ENCODE measurements at regions not wholly inside any gene's neighbourhood (a gene's known extent, or its start where the extent isn't known, plus 50 kb on each side); places are given as distances from the start of the nearest gene placed in this dataset.

GRCh38 chrX:79559290-79559689, 192.2 kb upstream of the ITM2A start:
- H3K4me3 ChIP-seq = no peak overlapping the region
- no peaks in the 10 kb centered on the region for H3K27me3 ChIP-seq
- no peaks in the 10 kb centered on the region for H3K4me1 ChIP-seq
- intact Hi-C loops (cut with DNase I) = no loop called here
- TF ChIP-seq CTCF (IDR thresholded peaks at IDR 0.05) = no peak
- no peak for TF ChIP-seq POLR2A (IDR thresholded peaks at IDR 0.05)
- no peaks in the 10 kb centered on the region for H3K36me3 ChIP-seq (replicated peaks in 1 of 2; ENCODE audit: insufficient read depth in 1 of 2, low read depth in 2 of 2)
- no peak overlapping the region for H3K27ac ChIP-seq
- DNase-seq = no peak
- no peak for ATAC-seq
- H3K9me3 ChIP-seq = no peaks in the 10 kb centered on the region
- 21 to 24% methylated on average over 2 of the region's 2 CpGs for WGBS, 2 donors

DNA sequence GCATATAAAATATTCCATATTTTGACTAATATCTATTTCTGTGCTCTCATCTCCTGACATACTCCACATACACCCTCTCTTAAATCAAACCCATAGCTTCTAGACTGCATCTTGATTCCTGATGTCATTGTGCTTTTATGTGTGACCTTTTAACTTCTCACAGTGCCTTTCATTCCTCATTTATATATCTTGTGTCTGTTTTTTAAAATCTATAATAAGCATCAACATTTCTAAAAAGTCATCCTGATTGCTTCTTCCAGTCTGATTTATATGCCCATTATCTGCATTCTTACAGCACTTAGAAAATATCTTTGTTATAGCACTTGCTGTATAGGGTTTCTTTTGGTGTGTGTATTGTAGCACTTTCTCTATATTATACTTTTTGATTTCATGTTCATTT, 190.1 kb upstream of the ITM2A start:
- ATAC-seq = no peak
- no peak for TF ChIP-seq CTCF (IDR thresholded peaks at IDR 0.05)
- TF ChIP-seq POLR2A (IDR thresholded peaks at IDR 0.05) = no peak
- intact Hi-C loops (cut with DNase I) = no loop called here

DNA sequence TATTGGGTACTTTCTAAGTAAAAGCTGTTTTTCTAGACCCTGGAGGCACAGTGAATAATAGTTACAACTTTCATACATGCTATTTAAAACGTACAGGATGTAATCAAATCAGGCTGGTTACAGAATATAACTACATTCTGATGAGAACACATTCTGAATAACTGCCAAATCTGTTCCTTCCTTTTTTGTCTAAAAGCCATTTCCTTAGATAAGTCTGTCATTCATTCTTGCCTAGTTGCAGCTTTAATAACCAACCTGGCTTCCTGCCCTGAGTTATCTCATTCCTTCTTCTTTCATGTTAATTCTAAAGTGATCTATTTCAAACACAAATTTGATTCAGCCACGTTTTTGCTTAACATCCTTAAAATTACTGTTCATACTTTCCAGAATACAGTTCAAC, 189.7 kb upstream of the ITM2A start:
- Histone ChIP-seq H3K4me1 (no peaks in the 10 kb centered on the region), H3K27ac (no peak overlapping the region), H3K36me3 (replicated peaks in 1 of 2; ENCODE audit: insufficient read depth in 1 of 2, low read depth in 2 of 2) (no peaks in the 10 kb centered on the region), H3K27me3 (no peaks in the 10 kb centered on the region), H3K4me3 (no peak overlapping the region), H3K9me3 (no peaks in the 10 kb centered on the region)
- DNase-seq = no peak
- TF ChIP-seq POLR2A (IDR thresholded peaks at IDR 0.05) = no peak
- TF ChIP-seq CTCF (IDR thresholded peaks at IDR 0.05) = no peak
- WGBS, 2 donors = 0 to 3% methylated on average over 2 of the region's 2 CpGs
- ATAC-seq = no peak
- intact Hi-C loops (cut with DNase I) = no loop called here

More for the DNA sequence above, 190.1 kb upstream of the ITM2A start:
- DNase-seq = no peak
- Histone ChIP-seq H3K4me3 (no peak overlapping the region), H3K36me3 (replicated peaks in 1 of 2; ENCODE audit: insufficient read depth in 1 of 2, low read depth in 2 of 2) (no peaks in the 10 kb centered on the region), H3K4me1 (no peaks in the 10 kb centered on the region), H3K9me3 (no peaks in the 10 kb centered on the region), H3K27me3 (no peaks in the 10 kb centered on the region), H3K27ac (no peak overlapping the region)

GRCh38 chrX:79530310-79531108, 163.4 kb upstream of the ITM2A start:
- 67% methylated on average over 1 to 9 of the region's 27 CpGs for WGBS, 2 donors
- intact Hi-C loops (cut with DNase I) = no loop called here
- H3K27ac ChIP-seq = no peak overlapping the region

More at GRCh38 chrX:79530310-79531108, 163.4 kb upstream of the ITM2A start:
- Histone ChIP-seq H3K27me3 (no peaks in the 10 kb centered on the region), H3K4me1 (no peaks in the 10 kb centered on the region), H3K4me3 (no peak overlapping the region), H3K36me3 (replicated peaks in 1 of 2; ENCODE audit: insufficient read depth in 1 of 2, low read depth in 2 of 2) (no peaks in the 10 kb centered on the region), H3K9me3 (no peaks in the 10 kb centered on the region)
- DNase-seq (no peak), ATAC-seq (no peak)
- no peak for TF ChIP-seq POLR2A (IDR thresholded peaks at IDR 0.05)
- TF ChIP-seq CTCF (IDR thresholded peaks at IDR 0.05) = no peak
